ENCODE measurements at regions not wholly inside any gene's neighbourhood (a gene's known extent, or its start where the extent isn't known, plus 50 kb on each side); places are given as distances from the start of the nearest gene placed in this dataset.

- no peak for DNase-seq (ENCODE audit: low read depth in 4 of 4, low spot score in 3 of 4)
Measured at GRCh38 chr13:26839682-26840081, 79.1 kb upstream of the GPR12 start.

- DNase-seq (ENCODE audit: low read depth in 4 of 4, low spot score in 3 of 4) = no peak
Measured at GRCh38 chr13:26838821-26839220, 78.2 kb upstream of the GPR12 start.

GRCh38 chr13:26837997-26838396 lies 77.4 kb upstream of the GPR12 start:
- DNase-seq (ENCODE audit: low read depth in 4 of 4, low spot score in 3 of 4) = no peak

- no peak for DNase-seq (ENCODE audit: low read depth in 4 of 4, low spot score in 3 of 4)
Measured at GRCh38 chr13:26837102-26837501, 76.5 kb upstream of the GPR12 start.

DNA sequence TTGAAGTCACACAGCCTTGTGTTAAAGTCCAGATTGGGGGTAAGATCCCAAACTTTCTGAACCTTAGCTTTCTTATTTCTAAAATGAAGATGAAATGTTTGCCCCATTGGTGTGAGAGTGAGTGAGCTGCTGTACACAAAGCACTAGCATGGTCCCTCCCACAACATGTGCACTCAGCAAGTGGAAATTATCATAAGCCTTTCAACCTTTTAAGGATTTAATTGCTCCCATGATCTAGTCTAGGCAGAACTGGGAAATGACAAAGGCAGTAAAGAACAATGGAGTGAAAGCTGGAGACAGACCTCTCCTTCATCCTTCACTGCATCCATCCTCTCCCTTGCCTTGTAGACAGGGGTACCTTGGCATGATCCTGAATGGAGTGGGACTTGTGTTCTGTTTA lies 76.0 kb upstream of the GPR12 start:
- DNase-seq (ENCODE audit: low read depth in 4 of 4, low spot score in 3 of 4) = no peak

DNA sequence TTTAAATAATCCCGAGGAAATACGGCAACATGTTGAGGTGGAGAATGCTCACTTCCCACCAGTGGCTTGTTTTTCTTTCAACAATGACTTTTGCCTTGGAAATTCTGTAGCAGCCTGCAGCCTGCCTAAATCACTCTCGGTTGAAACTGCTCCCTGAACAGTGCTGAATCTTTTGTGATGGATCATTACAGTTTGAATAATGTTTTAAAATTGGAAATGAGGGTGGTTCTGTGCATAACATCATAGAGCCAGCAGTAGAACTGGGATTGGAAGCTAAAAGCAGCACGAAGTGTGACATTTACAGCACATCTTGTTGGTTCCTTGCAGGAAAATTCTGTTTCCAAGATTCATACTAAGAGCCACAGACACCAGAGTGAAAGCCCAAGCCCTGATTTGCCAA lies 74.1 kb upstream of the GPR12 start:
- DNase-seq (ENCODE audit: low read depth in 4 of 4, low spot score in 3 of 4) = no peak

GRCh38 chr13:26831336-26831908 lies 70.8 kb upstream of the GPR12 start:
- no peak for DNase-seq (ENCODE audit: low read depth in 4 of 4, low spot score in 3 of 4)

DNA sequence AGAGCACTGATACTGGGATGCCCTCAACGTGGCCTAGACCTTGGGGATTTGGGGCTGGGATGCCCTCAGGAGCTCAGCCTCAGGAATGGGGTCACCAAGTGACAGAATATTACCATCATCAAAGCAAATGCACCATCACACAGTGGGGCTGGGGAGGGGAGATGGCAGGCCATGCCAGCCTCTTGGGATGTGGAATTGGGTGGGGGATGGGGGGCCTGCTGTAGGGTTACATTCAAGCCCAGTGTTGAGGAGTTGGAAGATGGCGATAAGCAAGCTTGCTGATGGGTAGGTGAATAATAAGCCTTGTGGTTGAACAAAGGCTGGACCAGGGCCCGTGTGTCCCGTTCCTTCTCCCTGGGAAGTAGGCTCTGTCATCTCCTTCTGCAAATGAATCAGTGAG lies 69.1 kb upstream of the GPR12 start:
- no peak for DNase-seq (ENCODE audit: low read depth in 4 of 4, low spot score in 3 of 4)

DNA sequence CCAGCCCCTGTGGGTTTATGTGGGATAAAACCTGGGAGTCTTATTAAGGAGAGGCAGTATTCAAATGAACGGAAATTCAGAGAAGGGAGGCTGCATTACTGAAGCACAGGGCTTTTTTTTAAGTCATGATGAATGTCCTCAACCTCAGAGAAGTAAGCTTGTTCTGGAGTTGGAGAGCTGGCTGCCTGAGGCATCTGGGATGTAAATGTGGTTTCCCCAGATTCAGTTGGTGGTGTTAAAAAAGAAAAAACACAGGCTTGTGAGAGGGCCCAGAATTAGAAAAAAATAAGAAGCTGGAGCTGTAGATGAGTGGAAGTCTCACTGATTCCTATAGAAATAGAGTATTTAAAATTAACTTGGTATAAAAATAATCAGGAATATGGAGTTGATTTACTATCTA lies 64.0 kb upstream of the GPR12 start:
- DNase-seq (ENCODE audit: low read depth in 4 of 4, low spot score in 3 of 4) = no peak

DNA sequence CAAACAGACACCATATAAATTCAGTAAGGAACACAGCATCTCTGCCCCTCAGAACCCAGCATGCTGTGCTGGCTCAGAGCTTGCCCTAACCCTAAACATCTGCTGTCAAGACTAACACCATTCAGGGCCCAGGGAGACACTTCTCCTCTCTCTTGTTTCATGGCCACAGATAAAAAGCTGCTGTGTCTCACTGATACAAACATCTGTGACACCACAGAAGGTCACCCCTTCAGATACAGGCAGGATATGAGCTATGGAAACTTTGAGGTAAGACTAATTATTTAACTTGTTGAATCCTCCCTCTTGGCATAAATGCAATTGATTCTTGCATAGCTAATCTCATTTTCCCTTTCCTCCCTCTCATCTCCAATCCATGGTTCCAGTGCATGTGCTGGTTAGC lies 61.6 kb upstream of the GPR12 start:
- no peak for DNase-seq (ENCODE audit: low read depth in 4 of 4, low spot score in 3 of 4)

DNA sequence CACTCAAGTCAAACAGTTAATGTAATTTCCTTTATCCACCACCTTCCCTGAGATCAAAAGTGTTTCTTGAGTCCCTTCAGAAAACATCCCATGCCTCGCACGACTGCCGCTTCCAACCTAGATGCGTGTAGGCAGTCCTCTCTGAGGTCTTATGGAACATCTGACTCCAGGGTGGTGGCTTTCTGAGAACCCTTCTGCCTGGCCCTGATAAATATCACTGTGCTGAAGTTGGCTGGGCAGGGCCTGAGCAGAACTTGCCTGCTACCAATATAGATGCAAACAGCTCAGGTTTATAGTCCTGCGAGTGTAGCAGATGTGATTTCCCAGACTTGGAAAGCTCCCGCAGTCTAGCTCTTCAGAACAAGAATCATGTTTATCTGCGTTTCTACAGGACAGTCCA lies 61.1 kb upstream of the GPR12 start:
- DNase-seq (ENCODE audit: low read depth in 4 of 4, low spot score in 3 of 4) = no peak

DNA sequence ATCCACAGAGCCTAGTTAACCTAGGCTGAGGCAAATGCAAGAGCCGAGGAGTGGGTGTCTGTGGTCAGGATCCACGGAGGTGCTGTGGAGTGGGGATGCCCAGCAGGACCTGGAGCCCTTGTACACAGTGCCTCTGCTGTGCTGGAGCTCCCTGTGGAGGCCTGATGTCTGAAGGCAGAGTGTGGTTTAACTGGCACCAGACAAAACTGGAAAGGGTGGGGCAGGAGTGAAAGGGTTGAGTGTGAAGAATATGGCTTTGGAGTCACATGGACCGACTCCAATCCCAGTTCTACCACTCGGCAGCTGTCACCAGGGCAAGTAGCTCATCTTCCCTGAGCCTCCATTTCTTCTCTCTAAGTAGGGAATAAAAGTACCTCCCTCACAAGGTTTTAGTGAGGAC lies 60.3 kb upstream of the GPR12 start:
- DNase-seq (ENCODE audit: low read depth in 4 of 4, low spot score in 3 of 4) = no peak

GRCh38 chr13:26819046-26819445 lies 58.5 kb upstream of the GPR12 start:
- no peak for DNase-seq (ENCODE audit: low read depth in 4 of 4, low spot score in 3 of 4)

- DNase-seq (ENCODE audit: low read depth in 4 of 4, low spot score in 3 of 4) = peak in 1 of 4 donors; percentile 22
Measured at GRCh38 chr13:26816881-26817280, 56.3 kb upstream of the GPR12 start.

DNA sequence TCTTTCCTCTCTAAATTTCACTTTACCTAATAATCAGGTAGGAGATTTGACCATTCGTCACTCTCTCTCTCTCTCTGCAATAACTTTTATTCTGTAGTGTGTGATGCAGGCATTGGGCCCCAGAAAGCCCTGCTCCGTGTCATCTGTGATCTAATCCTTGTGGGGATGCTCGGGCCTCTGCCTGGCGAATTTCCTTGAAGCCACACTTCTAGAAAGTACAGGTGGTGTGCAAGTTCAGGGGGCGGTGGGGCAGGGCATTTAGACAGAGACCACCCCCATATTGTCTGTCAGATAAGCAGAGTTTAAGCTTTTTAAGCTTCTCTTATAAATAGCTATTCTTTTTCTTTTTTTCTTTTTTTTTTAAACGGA lies 53.4 kb upstream of the GPR12 start:
- DNase-seq (ENCODE audit: low read depth in 4 of 4, low spot score in 3 of 4) = no peak

GRCh38 chr13:26813321-26813979 lies 52.9 kb upstream of the GPR12 start:
- no peak for DNase-seq (ENCODE audit: low read depth in 4 of 4, low spot score in 3 of 4)

GRCh38 chr13:26811581-26811980 lies 51.0 kb upstream of the GPR12 start:
- no peak for DNase-seq (ENCODE audit: low read depth in 4 of 4, low spot score in 3 of 4)
